Esophagus muscularis mucosa (tissue), 4 donors: ENCODE measurements at regions not wholly inside any gene's neighbourhood (a gene's known extent, or its start where the extent isn't known, plus 50 kb on each side); places are given as distances from the start of the nearest gene placed in this dataset.

Experiments used
- DNase-seq: peaks from one replicate; pipeline ENCODE4 v3.0.0-alpha.2; 2017; ENCODE audit errors: extremely low spot score
- H3K27ac ChIP-seq, 4 donors: fragments of 200-600 bp; sonication (generic); replicated peaks in 1 of 4; 1 replicate in 3 of 4; 2 replicates in 1 of 4; pipeline ENCODE4 v1.5.1; 2016 to 2019; ENCODE audit warnings: mild to moderate bottlenecking in 1 of 4
- H3K27me3 ChIP-seq, 4 donors: fragments of 200-600 bp; sonication (generic); one replicate each; pipeline versions ENCODE4 v1.5.1 to v1.6.0; 2016 to 2019
- H3K36me3 ChIP-seq, 4 donors: fragments of 200-600 bp; sonication (generic); one replicate each; pipeline ENCODE4 v1.5.1; 2016 to 2019
- H3K4me1 ChIP-seq, 4 donors: fragments of 200-600 bp; sonication (generic); one replicate each; pipeline ENCODE4 v1.5.1; 2016 to 2019
- H3K4me3 ChIP-seq, 4 donors: fragments of 200-600 bp; sonication (generic); 1 replicate in 2 of 4; 2 replicates in 2 of 4; pipeline ENCODE4 v1.5.1; 2016 to 2019; ENCODE audit warnings: mild to moderate bottlenecking in 4 of 4, moderate library complexity in 1 of 4
- H3K9me3 ChIP-seq, 4 donors: fragments of 200-600 bp; sonication (generic); 1 replicate in 3 of 4; 2 replicates in 1 of 4; pipeline ENCODE4 v1.5.1; 2016 to 2019
- EP300 ChIP-seq: sonication (generic); formaldehyde crosslinking; IDR thresholded peaks from one replicate; pipeline ENCODE4 v1.6.1; 2017; ENCODE audit warnings: antibody characterized with exemption
- POLR2A ChIP-seq: fragments of 450-650 bp; IDR thresholded peaks from one replicate; pipeline ENCODE4 v1.6.1; 2017; ENCODE audit warnings: antibody characterized with exemption, moderate library complexity, mild to moderate bottlenecking, low read depth
- POLR2AphosphoS5 ChIP-seq, 2 donors: sonication (generic); formaldehyde crosslinking; IDR thresholded peaks; one replicate each; pipeline ENCODE4 v1.6.1; 2017; ENCODE audit warnings: antibody characterized with exemption in 2 of 2
- WGBS: methylation state at CpG from one replicate; pipeline ENCODE4 v1.1.5; 2018; 5-methylcytosine and 5-hydroxymethylcytosine counted together
- intact Hi-C: fragments of 100-400 bp; cut with DNase I; formaldehyde crosslinking; loops from one replicate; pipeline ENCODE4 v1.15.1; 2023
- TF ChIP-seq, protein P1 (sequence below), 3 experiments: fragments of 200-600 bp in 2 of 3; fragments of 450-650 bp in 1 of 3; sonication (generic) in 2 of 3; IDR thresholded peaks; one replicate each; pipeline ENCODE4 v1.5.1; 2017 to 2019; ENCODE audit warnings: antibody characterized with exemption in 3 of 3, mild to moderate bottlenecking in 2 of 3, moderate library complexity in 1 of 3

DNA sequence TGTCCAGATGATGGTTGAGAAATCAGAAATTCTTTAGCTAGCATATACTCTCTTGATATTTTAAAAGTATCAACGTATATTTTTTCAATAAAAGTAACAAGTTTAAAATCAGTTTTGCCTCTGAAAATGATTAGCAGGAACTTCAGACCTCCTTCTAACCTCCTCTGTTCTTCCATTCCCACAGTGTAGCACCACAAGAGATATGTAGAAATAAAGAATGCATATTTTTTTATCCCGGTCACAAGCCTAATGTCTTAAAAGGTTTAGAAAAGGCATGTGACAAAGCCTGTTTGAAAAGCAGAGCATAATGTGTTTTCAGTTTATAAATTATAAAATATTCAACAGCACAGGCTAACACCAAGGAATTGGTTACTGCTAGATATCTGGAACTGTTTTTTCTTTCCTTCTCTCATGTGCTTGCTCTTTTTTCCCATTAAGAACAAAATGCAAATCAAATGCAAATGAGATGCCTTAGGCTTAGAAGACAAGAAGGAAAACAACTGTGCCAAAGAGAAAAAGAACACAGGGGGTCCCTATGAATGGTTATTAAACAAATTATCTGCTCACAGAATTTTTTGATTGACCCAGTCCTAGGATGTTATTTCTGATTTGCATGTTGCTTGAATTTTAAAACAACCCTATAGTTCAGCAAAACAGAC, 351.7 kb upstream of the FAM241A start:
- Histone ChIP-seq H3K4me3 (no peak overlapping the region), H3K27ac (no peak overlapping the region), H3K36me3 (no peaks in the 10 kb centered on the region), H3K9me3 (no peaks in the 10 kb centered on the region), H3K4me1 (no peaks in the 10 kb centered on the region), H3K27me3 (no peaks in the 10 kb centered on the region)
- WGBS: 79% methylated on average over 2 of the region's 2 CpGs
- intact Hi-C loops: no loop called here
- TF ChIP-seq, protein P1, sequence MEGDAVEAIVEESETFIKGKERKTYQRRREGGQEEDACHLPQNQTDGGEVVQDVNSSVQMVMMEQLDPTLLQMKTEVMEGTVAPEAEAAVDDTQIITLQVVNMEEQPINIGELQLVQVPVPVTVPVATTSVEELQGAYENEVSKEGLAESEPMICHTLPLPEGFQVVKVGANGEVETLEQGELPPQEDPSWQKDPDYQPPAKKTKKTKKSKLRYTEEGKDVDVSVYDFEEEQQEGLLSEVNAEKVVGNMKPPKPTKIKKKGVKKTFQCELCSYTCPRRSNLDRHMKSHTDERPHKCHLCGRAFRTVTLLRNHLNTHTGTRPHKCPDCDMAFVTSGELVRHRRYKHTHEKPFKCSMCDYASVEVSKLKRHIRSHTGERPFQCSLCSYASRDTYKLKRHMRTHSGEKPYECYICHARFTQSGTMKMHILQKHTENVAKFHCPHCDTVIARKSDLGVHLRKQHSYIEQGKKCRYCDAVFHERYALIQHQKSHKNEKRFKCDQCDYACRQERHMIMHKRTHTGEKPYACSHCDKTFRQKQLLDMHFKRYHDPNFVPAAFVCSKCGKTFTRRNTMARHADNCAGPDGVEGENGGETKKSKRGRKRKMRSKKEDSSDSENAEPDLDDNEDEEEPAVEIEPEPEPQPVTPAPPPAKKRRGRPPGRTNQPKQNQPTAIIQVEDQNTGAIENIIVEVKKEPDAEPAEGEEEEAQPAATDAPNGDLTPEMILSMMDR (IDR thresholded peaks at IDR 0.05): no peak
- no peak for TF ChIP-seq EP300
- TF ChIP-seq POLR2A: no peak
- TF ChIP-seq POLR2AphosphoS5 (IDR thresholded peaks at IDR 0.05): no peak
- no peak for DNase-seq

GRCh38 chr4:111797455-111798163, 347.6 kb upstream of the FAM241A start:
- Histone ChIP-seq H3K27ac (no peak overlapping the region), H3K27me3 (no peaks in the 10 kb centered on the region), H3K36me3 (no peaks in the 10 kb centered on the region), H3K4me1 (no peaks in the 10 kb centered on the region), H3K4me3 (no peak overlapping the region), H3K9me3 (no peaks in the 10 kb centered on the region)
- 60% methylated on average over 5 of the region's 5 CpGs for WGBS
- no peak for DNase-seq
- intact Hi-C loops: no loop called here
- TF ChIP-seq EP300 (no peak), POLR2A (no peak), POLR2AphosphoS5 (IDR thresholded peaks at IDR 0.05) (no peak)
- TF ChIP-seq, protein P1 (IDR thresholded peaks at IDR 0.05): no peak

DNA sequence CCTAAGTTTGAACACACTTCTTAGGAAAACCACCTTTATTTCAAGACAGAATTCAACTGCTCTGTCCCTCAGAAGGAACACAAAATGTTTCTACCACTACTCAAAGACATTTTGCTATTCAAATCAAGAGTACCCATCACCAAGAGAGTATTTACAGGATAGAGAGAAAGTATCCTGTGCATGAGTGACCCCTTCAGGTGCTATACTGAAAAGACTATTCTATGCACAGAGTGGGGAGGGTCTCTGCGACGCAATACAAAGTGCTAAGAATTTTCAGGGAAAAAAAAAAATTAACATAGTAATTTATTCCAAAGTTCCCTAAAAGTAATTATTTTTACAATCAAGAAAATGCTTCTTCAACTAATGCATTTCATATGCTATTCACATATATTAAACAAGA, 346.4 kb upstream of the FAM241A start:
- H3K4me1 ChIP-seq: no peaks in the 10 kb centered on the region
- intact Hi-C loops: no loop called here
- TF ChIP-seq EP300: no peak
- TF ChIP-seq, protein P1 (IDR thresholded peaks at IDR 0.05): no peak
- no peaks in the 10 kb centered on the region for H3K27me3 ChIP-seq
- H3K36me3 ChIP-seq: no peaks in the 10 kb centered on the region
- H3K9me3 ChIP-seq: no peaks in the 10 kb centered on the region
- WGBS: 88% methylated on average over 2 of the region's 2 CpGs
- no peak overlapping the region for H3K27ac ChIP-seq
- no peak overlapping the region for H3K4me3 ChIP-seq
- DNase-seq: no peak

DNA sequence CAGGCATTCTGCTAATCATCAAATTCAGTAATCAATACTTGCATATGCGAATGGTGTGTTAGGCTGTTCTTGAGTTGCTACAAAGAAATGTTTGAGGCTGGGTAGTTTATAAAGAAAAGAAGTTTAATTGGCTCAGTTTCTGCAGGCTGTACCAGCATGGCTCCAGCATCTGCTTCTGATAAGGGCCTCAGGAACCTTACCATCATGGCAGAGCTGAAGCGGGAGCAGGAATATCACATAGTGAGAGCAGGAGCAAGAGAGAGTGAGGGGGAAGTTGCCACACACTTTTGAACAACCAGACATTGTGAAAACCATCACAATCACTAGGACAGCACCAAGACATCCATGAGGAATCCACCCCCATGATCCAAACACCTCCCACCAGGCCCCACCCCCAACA, 344.7 kb upstream of the FAM241A start:
- no peaks in the 10 kb centered on the region for H3K9me3 ChIP-seq
- H3K27ac ChIP-seq: no peak overlapping the region
- WGBS: 90% methylated on average over 2 of the region's 2 CpGs
- no peak overlapping the region for H3K4me3 ChIP-seq
- TF ChIP-seq, protein P1 (IDR thresholded peaks at IDR 0.05): no peak
- TF ChIP-seq EP300: no peak
- no peak for TF ChIP-seq POLR2AphosphoS5 (IDR thresholded peaks at IDR 0.05)
- TF ChIP-seq POLR2A: no peak
- no peaks in the 10 kb centered on the region for H3K4me1 ChIP-seq
- H3K36me3 ChIP-seq: no peaks in the 10 kb centered on the region
- intact Hi-C loops: no loop called here
- no peak for DNase-seq
- no peaks in the 10 kb centered on the region for H3K27me3 ChIP-seq

GRCh38 chr4:111802191-111802590, 343.1 kb upstream of the FAM241A start:
- no peak for DNase-seq
- H3K36me3 ChIP-seq: no peaks in the 10 kb centered on the region
- TF ChIP-seq POLR2AphosphoS5 (IDR thresholded peaks at IDR 0.05) (no peak), EP300 (no peak), POLR2A (no peak)
- TF ChIP-seq, protein P1 (IDR thresholded peaks at IDR 0.05): no peak
- WGBS: 54% methylated on average over 3 of the region's 3 CpGs
- H3K27me3 ChIP-seq: peaks cover 0 to 3% (median 0%) of the 10 kb centered on the region in 4 donors
- no peaks in the 10 kb centered on the region for H3K9me3 ChIP-seq
- H3K4me1 ChIP-seq: no peaks in the 10 kb centered on the region
- no peak overlapping the region for H3K4me3 ChIP-seq
- H3K27ac ChIP-seq: no peak overlapping the region
- intact Hi-C loops: no loop called here
